Esophagus squamous epithelium (tissue), 5 donors: ENCODE measurements at regions not wholly inside any gene's neighbourhood (a gene's known extent, or its start where the extent isn't known, plus 50 kb on each side); places are given as distances from the start of the nearest gene placed in this dataset.

Experiments used
- DNase-seq: peaks from one replicate; lab custom pipeline; 2025; lab: John Stamatoyannopoulos, UW
- H3K27ac ChIP-seq, 4 donors: fragments of 200-600 bp; sonication (generic); one replicate each; pipeline ENCODE4 v1.5.1; 2016 to 2019; ENCODE audit warnings: mild to moderate bottlenecking in 1 of 4
- H3K27me3 ChIP-seq, 4 donors: fragments of 200-600 bp; sonication (generic); 1 replicate in 3 of 4; 2 replicates in 1 of 4; pipeline versions ENCODE4 v1.5.1 to v1.6.0; 2017 to 2021; ENCODE audit warnings: antibody characterized with exemption in 1 of 4
- H3K36me3 ChIP-seq, 3 donors: fragments of 200-600 bp; sonication (generic); one replicate each; pipeline ENCODE4 v1.5.1; 2016 to 2019
- H3K4me1 ChIP-seq, 3 donors: fragments of 200-600 bp; sonication (generic); one replicate each; pipeline ENCODE4 v1.5.1; 2017 to 2019
- H3K4me3 ChIP-seq, 4 donors: fragments of 200-600 bp; sonication (generic); 1 replicate in 3 of 4; 2 replicates in 1 of 4; pipeline ENCODE4 v1.5.1; 2016 to 2019; ENCODE audit warnings: mild to moderate bottlenecking in 2 of 4, moderate library complexity in 1 of 4
- H3K9me3 ChIP-seq, 3 donors: fragments of 200-600 bp; sonication (generic); one replicate each; pipeline ENCODE4 v1.5.1; 2016 to 2019
- CTCF ChIP-seq, 6 experiments: fragments of 450-650 bp in 4 of 6; fragments of 200-600 bp in 2 of 6; sonication (generic) in 2 of 6; IDR thresholded peaks; one replicate each; pipeline ENCODE4 v1.5.1; 2016 to 2019; ENCODE audit warnings: antibody characterized with exemption in 6 of 6, mild to moderate bottlenecking in 4 of 6, moderate library complexity in 4 of 6
- POLR2A ChIP-seq, 4 donors: fragments of 450-650 bp; IDR thresholded peaks; one replicate each; pipeline ENCODE4 v1.6.1; 2017; ENCODE audit warnings: antibody characterized with exemption in 4 of 4, mild to moderate bottlenecking in 4 of 4, moderate library complexity in 3 of 4
- WGBS, 2 donors: methylation state at CpG; one replicate each; pipeline ENCODE4 v1.1.5; 2018; 5-methylcytosine and 5-hydroxymethylcytosine counted together
- intact Hi-C: fragments of 100-400 bp; cut with DNase I; formaldehyde crosslinking; loops from one replicate; pipeline ENCODE4 v1.15.0; 2022
- donor health status: DM: yes; HTN: yes; CAD: no.

GRCh38 chr21:16870103-16870502 lies 642.7 kb upstream of the CXADR start:
- no peak overlapping the region for H3K27ac ChIP-seq
- no peaks in the 10 kb centered on the region for H3K4me1 ChIP-seq
- H3K36me3 ChIP-seq, result no peaks in the 10 kb centered on the region
- TF ChIP-seq POLR2A (IDR thresholded peaks at IDR 0.05), result no peak
- no peak for TF ChIP-seq CTCF (IDR thresholded peaks at IDR 0.05)
- WGBS, 2 donors, result 88 to 91% methylated on average over 1 of the region's 1 CpG
- no peaks in the 10 kb centered on the region for H3K27me3 ChIP-seq
- intact Hi-C loops, result no loop called here
- H3K4me3 ChIP-seq, result no peak overlapping the region
- DNase-seq, result no peak
- no peaks in the 10 kb centered on the region for H3K9me3 ChIP-seq

GRCh38 chr21:16872616-16873015 lies 640.2 kb upstream of the CXADR start:
- Histone ChIP-seq H3K27ac (no peak overlapping the region), H3K9me3 (no peaks in the 10 kb centered on the region), H3K36me3 (no peaks in the 10 kb centered on the region), H3K4me1 (no peaks in the 10 kb centered on the region), H3K27me3 (no peaks in the 10 kb centered on the region), H3K4me3 (no peak overlapping the region)
- TF ChIP-seq CTCF (IDR thresholded peaks at IDR 0.05) (no peak), POLR2A (IDR thresholded peaks at IDR 0.05) (no peak)
- 76 to 100% methylated on average over 1 of the region's 1 CpG for WGBS, 2 donors
- no peak for DNase-seq
- intact Hi-C loops, result no loop called here

GRCh38 chr21:16873176-16873575 lies 639.7 kb upstream of the CXADR start:
- Histone ChIP-seq H3K4me1 (no peaks in the 10 kb centered on the region), H3K9me3 (no peaks in the 10 kb centered on the region), H3K4me3 (no peak overlapping the region), H3K27me3 (no peaks in the 10 kb centered on the region), H3K36me3 (no peaks in the 10 kb centered on the region), H3K27ac (no peak overlapping the region)
- TF ChIP-seq POLR2A (IDR thresholded peaks at IDR 0.05) (no peak), CTCF (IDR thresholded peaks at IDR 0.05) (no peak)
- intact Hi-C loops, result no loop called here
- no peak for DNase-seq
- 85 to 90% methylated on average over 2 of the region's 2 CpGs for WGBS, 2 donors

GRCh38 chr21:16873596-16873995 lies 639.2 kb upstream of the CXADR start:
- no peaks in the 10 kb centered on the region for H3K36me3 ChIP-seq
- intact Hi-C loops, result no loop called here
- no peaks in the 10 kb centered on the region for H3K27me3 ChIP-seq
- TF ChIP-seq POLR2A (IDR thresholded peaks at IDR 0.05) (no peak), CTCF (IDR thresholded peaks at IDR 0.05) (no peak)
- H3K27ac ChIP-seq, result no peak overlapping the region
- DNase-seq, result no peak
- no peaks in the 10 kb centered on the region for H3K4me1 ChIP-seq
- H3K9me3 ChIP-seq, result no peaks in the 10 kb centered on the region
- WGBS, 2 donors, result 89 to 100% methylated on average over 1 of the region's 1 CpG
- no peak overlapping the region for H3K4me3 ChIP-seq

GRCh38 chr21:16879479-16879878 lies 633.4 kb upstream of the CXADR start:
- no peaks in the 10 kb centered on the region for H3K4me1 ChIP-seq
- H3K4me3 ChIP-seq, result no peak overlapping the region
- no peak for DNase-seq
- no peaks in the 10 kb centered on the region for H3K9me3 ChIP-seq
- intact Hi-C loops, result no loop called here
- H3K27ac ChIP-seq, result no peak overlapping the region
- no peak for TF ChIP-seq POLR2A (IDR thresholded peaks at IDR 0.05)
- TF ChIP-seq CTCF (IDR thresholded peaks at IDR 0.05), result no peak
- WGBS, 2 donors, result 82 to 96% methylated on average over 2 to 3 of the region's 3 CpGs
- H3K36me3 ChIP-seq, result no peaks in the 10 kb centered on the region
- H3K27me3 ChIP-seq, result no peaks in the 10 kb centered on the region
